Nephron progenitor cell (in vitro differentiated cells): ENCODE measurements at regions not wholly inside any gene's neighbourhood (a gene's known extent, or its start where the extent isn't known, plus 50 kb on each side); places are given as distances from the start of the nearest gene placed in this dataset.

ENCODE experiments used
- DNase-seq: peaks from one replicate; pipeline ENCODE4 v3.0.0; 2021
- H3K27ac Mint-ChIP-seq: 2 replicates; pipeline ENCODE4 v1.8.0; 2021; ENCODE audit warnings: mild to moderate bottlenecking, moderate library complexity, mixed read lengths
- H3K27me3 Mint-ChIP-seq: 2 replicates; pipeline ENCODE4 v1.8.0; 2021; ENCODE audit warnings: mild to moderate bottlenecking, low read depth, mixed read lengths; ENCODE audit not compliant: poor library complexity
- H3K36me3 Mint-ChIP-seq: 2 replicates; pipeline ENCODE4 v1.8.0; 2021; ENCODE audit warnings: low read depth, mixed read lengths
- H3K4me1 Mint-ChIP-seq: 2 replicates; pipeline ENCODE4 v1.8.0; 2021; ENCODE audit warnings: mixed read lengths
- H3K4me3 Mint-ChIP-seq: 2 replicates; pipeline ENCODE4 v1.8.0; 2021; ENCODE audit warnings: mild to moderate bottlenecking, moderate library complexity, mixed read lengths
- H3K9me3 Mint-ChIP-seq: 2 replicates; pipeline ENCODE4 v1.8.0; 2021; ENCODE audit warnings: mild to moderate bottlenecking, moderate library complexity, mixed read lengths
- TF ChIP-seq, protein P1 (sequence below): fragments of 200-600 bp; sonication (generic); IDR thresholded peaks from 2 replicates; pipeline ENCODE4 v1.5.0; 2021; ENCODE audit warnings: antibody characterized with exemption

DNA sequence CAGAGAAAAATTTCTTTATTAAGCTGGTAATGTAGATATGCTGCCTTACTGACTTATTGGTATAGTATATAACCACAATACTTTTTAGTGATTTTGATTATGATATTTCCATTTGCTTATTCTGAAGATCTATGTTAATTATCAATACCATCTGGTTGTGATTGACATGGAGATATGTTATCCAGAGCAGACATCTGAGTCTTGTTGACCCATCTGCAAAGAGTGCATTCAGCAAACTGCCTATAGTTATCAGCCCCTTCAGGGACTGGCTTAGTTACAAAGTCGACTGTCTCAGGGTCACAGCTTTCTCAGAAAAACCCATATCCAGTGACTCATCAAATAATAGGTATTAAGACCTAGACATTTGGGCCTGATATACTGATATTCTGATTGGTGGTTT lies 475.7 kb downstream of the DSC3 start:
- no peak overlapping the region for H3K4me3 Mint-ChIP-seq
- no peak for DNase-seq
- H3K9me3 Mint-ChIP-seq, result no peaks in the 10 kb centered on the region
- no peaks in the 10 kb centered on the region for H3K27me3 Mint-ChIP-seq
- H3K27ac Mint-ChIP-seq, result no peak overlapping the region
- no peaks in the 10 kb centered on the region for H3K36me3 Mint-ChIP-seq
- no peaks in the 10 kb centered on the region for H3K4me1 Mint-ChIP-seq
- TF ChIP-seq, protein P1, sequence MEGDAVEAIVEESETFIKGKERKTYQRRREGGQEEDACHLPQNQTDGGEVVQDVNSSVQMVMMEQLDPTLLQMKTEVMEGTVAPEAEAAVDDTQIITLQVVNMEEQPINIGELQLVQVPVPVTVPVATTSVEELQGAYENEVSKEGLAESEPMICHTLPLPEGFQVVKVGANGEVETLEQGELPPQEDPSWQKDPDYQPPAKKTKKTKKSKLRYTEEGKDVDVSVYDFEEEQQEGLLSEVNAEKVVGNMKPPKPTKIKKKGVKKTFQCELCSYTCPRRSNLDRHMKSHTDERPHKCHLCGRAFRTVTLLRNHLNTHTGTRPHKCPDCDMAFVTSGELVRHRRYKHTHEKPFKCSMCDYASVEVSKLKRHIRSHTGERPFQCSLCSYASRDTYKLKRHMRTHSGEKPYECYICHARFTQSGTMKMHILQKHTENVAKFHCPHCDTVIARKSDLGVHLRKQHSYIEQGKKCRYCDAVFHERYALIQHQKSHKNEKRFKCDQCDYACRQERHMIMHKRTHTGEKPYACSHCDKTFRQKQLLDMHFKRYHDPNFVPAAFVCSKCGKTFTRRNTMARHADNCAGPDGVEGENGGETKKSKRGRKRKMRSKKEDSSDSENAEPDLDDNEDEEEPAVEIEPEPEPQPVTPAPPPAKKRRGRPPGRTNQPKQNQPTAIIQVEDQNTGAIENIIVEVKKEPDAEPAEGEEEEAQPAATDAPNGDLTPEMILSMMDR, result no peak

DNA sequence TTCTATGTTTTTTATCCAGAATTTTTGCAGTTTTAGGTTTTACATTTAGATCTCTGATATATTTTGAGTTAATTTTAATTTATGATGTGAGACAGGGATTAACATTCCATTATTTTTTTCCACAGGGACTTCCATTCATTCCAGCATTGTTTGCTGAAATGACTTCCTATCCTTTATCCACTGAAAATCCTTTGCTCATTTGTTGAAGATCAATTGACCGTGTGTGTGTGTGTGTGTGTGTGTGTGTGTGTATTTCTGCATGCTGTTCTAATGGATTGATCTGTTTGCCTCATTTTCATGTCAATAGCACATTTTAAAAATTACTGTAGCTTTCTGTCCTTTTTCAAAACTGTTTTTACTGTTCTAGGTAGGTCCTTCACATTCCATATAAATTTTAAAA lies 480.3 kb downstream of the DSC3 start:
- Mint-ChIP-seq H3K27ac (no peak overlapping the region), H3K36me3 (no peaks in the 10 kb centered on the region), H3K9me3 (no peaks in the 10 kb centered on the region), H3K4me1 (no peaks in the 10 kb centered on the region), H3K27me3 (no peaks in the 10 kb centered on the region), H3K4me3 (no peak overlapping the region)
- TF ChIP-seq, protein P1, result no peak
- DNase-seq, result no peak

DNA sequence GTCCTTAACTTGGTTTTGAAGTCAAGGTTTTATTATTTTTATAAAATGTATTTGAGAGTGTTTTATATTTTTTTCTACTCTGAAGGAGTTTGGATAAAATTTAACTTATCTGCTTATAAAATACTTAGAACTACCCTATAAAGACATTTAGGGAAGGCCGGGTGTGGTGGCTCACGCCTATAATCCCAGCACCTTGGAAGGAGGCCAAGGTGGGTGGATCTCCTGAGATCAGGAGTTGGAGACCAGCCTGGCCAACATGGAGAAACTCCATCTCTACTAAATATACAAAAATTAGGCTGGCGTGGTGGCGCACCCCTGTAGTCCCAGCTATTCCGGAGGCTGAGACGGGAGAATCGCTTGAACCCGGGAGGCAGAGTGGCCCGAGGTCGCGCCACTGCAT lies 486.4 kb downstream of the DSC3 start:
- no peak for DNase-seq
- no peak overlapping the region for H3K4me3 Mint-ChIP-seq
- H3K36me3 Mint-ChIP-seq, result no peaks in the 10 kb centered on the region
- H3K4me1 Mint-ChIP-seq, result no peaks in the 10 kb centered on the region
- H3K9me3 Mint-ChIP-seq, result no peaks in the 10 kb centered on the region
- TF ChIP-seq, protein P1, result no peak
- peaks cover 3% of the 10 kb centered on the region for H3K27me3 Mint-ChIP-seq
- no peak overlapping the region for H3K27ac Mint-ChIP-seq

DNA sequence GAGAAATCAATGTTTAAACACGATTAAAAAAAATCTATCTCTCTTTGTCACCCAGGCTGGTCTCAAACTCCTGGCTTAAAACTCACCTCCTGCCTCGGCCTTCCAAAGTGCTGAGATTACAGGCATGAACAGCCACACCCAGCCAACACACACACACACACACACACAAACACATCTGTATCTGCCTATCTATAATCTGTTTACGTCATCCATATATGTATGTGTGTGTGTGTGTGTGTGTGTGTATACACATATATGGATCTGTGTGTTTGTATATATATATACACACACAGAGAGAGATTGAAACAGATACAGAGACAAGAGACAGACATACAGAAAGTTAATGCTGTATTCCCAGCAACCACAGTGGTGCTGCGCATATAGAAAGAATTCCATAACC lies 497.1 kb downstream of the DSC3 start:
- H3K27me3 Mint-ChIP-seq, result no peaks in the 10 kb centered on the region

DNA sequence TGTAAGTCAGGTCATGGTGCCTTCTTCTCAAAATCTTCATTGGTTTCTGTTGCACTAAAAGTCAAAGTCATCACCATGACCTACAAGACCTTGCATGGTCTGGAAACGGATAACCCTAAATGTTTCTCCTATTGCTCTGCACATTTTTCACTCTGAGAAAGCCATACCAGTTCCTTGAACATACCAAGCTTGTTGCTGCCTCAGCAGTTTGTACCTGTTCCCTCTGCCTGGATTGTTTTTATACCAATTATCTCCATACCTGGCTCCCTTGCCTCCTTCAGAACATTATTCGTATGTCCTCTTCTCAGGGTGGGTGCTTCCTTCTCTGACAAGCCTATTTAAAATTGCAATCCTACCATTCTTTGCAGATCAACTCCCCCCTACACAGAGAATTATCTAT lies 498.4 kb downstream of the DSC3 start:
- H3K9me3 Mint-ChIP-seq, result no peaks in the 10 kb centered on the region

More for the DNA sequence above, 497.1 kb downstream of the DSC3 start:
- Mint-ChIP-seq H3K9me3 (no peaks in the 10 kb centered on the region), H3K36me3 (no peaks in the 10 kb centered on the region), H3K4me3 (no peak overlapping the region), H3K27ac (no peak overlapping the region), H3K4me1 (no peaks in the 10 kb centered on the region)
- TF ChIP-seq, protein P1, result no peak
- DNase-seq, result no peak

DNA sequence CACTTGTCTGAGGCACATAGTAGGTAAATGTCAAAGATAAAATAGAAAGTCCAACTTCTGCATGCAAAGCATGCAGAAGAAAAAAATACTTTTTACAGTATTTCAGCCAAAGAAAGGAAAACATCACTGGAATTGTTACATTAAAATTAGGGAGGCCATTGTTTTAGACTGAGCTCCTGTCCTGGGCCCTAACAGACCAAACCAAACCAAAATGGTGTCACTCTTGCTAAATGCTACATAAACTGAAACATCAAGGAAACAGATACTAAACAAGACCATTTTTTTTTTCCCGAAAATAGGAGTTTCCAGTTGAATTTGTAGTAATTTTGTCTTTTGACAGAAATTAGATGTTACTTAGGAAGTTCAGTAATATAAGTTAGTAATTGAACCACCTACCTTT lies 508.8 kb downstream of the DSC3 start:
- Mint-ChIP-seq H3K36me3 (no peaks in the 10 kb centered on the region), H3K27ac (no peak overlapping the region), H3K4me1 (no peaks in the 10 kb centered on the region), H3K9me3 (no peaks in the 10 kb centered on the region), H3K4me3 (no peak overlapping the region), H3K27me3 (no peaks in the 10 kb centered on the region)
- DNase-seq, result no peak
- TF ChIP-seq, protein P1, result no peak

More for the DNA sequence above, 498.4 kb downstream of the DSC3 start:
- Mint-ChIP-seq H3K4me3 (no peak overlapping the region), H3K36me3 (no peaks in the 10 kb centered on the region), H3K4me1 (no peaks in the 10 kb centered on the region), H3K27me3 (no peaks in the 10 kb centered on the region), H3K27ac (no peak overlapping the region)
- DNase-seq, result no peak
- TF ChIP-seq, protein P1, result no peak
